CD4-positive, alpha-beta T cell (primary cell): ENCODE measurements at regions not wholly inside any gene's neighbourhood (a gene's known extent, or its start where the extent isn't known, plus 50 kb on each side); places are given as distances from the start of the nearest gene placed in this dataset.

Experiments
- ATAC-seq: fragments of 200-7000 bp; cut with Tn5 transposase; one replicate; pipeline ENCODE4 v1.10.0; 2022; ENCODE audit warnings: mild to moderate bottlenecking; ENCODE audit not compliant: poor library complexity
- CTCF ChIA-PET: fragments of 350-600 bp; sonication (Branson Sonifier 250); formaldehyde crosslinking; loops from one replicate; lab custom pipeline; 2021; ENCODE audit warnings: antibody characterized with exemption, inconsistent platforms; lab: Charles Lee
- POLR2A ChIA-PET: fragments of 350-600 bp; sonication (Branson Sonifier 250); formaldehyde crosslinking; loops from one replicate; lab custom pipeline; 2021; ENCODE audit warnings: antibody characterized with exemption, inconsistent platforms; lab: Charles Lee
- DNase-seq, 14 experiments: peaks; one replicate each; pipeline ENCODE4 v3.0.0-alpha.2; 2013 to 2020; ENCODE audit warnings: mixed read lengths in 2 of 14
- H3K27ac ChIP-seq, 2 donors: one replicate each; pipeline versions ENCODE4 v1.5.1 to v1.7.0; 2013; ENCODE audit warnings: low read length in 2 of 2, low read depth in 1 of 2, mild to moderate bottlenecking in 1 of 2
- H3K27me3 ChIP-seq, 2 experiments: 1 replicate in 1 of 2; 2 replicates in 1 of 2; pipeline versions ENCODE4 v1.6.1 to v1.7.0; 2013; ENCODE audit warnings: low read length in 2 of 2, control low read depth in 1 of 2, mild to moderate bottlenecking in 1 of 2, moderate library complexity in 1 of 2; ENCODE audit not compliant: insufficient read depth in 2 of 2, control insufficient read depth in 1 of 2
- H3K36me3 ChIP-seq: one replicate; pipeline ENCODE4 v1.6.1; 2013; ENCODE audit warnings: low read length, control low read depth; ENCODE audit not compliant: insufficient read depth
- H3K4me1 ChIP-seq: one replicate; pipeline ENCODE4 v1.6.1; 2013; ENCODE audit warnings: low read length, control low read depth; ENCODE audit not compliant: insufficient read depth
- H3K4me3 ChIP-seq: one replicate; pipeline ENCODE4 v1.5.1; 2013; ENCODE audit warnings: mild to moderate bottlenecking, low read length, moderate library complexity
- H3K9me3 ChIP-seq, 2 experiments: 1 replicate in 1 of 2; 2 replicates in 1 of 2; pipeline versions ENCODE4 v1.6.1 to v1.7.0; 2013; ENCODE audit warnings: low read length in 2 of 2, mild to moderate bottlenecking in 2 of 2, control low read depth in 1 of 2, moderate library complexity in 1 of 2; ENCODE audit not compliant: control insufficient read depth in 1 of 2, insufficient read depth in 1 of 2
- H3K27ac Mint-ChIP-seq: one replicate; pipeline ENCODE4 v1.8.0; 2020; ENCODE audit warnings: mixed read lengths
- H3K27me3 Mint-ChIP-seq: one replicate; pipeline ENCODE4 v1.8.0; 2021; ENCODE audit warnings: mixed read lengths
- H3K36me3 Mint-ChIP-seq: one replicate; pipeline ENCODE4 v1.8.0; 2021; ENCODE audit warnings: low read depth, mixed read lengths
- H3K4me1 Mint-ChIP-seq: one replicate; pipeline ENCODE4 v1.8.0; 2021; ENCODE audit warnings: low read depth, mixed read lengths
- H3K4me3 Mint-ChIP-seq: one replicate; pipeline ENCODE4 v1.8.0; 2020; ENCODE audit warnings: mild to moderate bottlenecking, mixed read lengths
- H3K9me3 Mint-ChIP-seq: one replicate; pipeline ENCODE4 v1.8.0; 2020; ENCODE audit warnings: mixed read lengths
- CTCF ChIP-seq: fragments of 200-600 bp; IDR thresholded peaks from one replicate; pipeline ENCODE4 v1.8.0; 2022; ENCODE audit warnings: antibody characterized with exemption, mild to moderate bottlenecking
- intact Hi-C, 2 experiments: fragments of 100-400 bp; cut with DNase I in 1 of 2; cut with micrococcal nuclease in 1 of 2; formaldehyde crosslinking; loops; one replicate each; pipeline versions ENCODE4 v1.15.1 to v1.9.0; 2023 to 2025; cut with DNase I, micrococcal nuclease

DNA sequence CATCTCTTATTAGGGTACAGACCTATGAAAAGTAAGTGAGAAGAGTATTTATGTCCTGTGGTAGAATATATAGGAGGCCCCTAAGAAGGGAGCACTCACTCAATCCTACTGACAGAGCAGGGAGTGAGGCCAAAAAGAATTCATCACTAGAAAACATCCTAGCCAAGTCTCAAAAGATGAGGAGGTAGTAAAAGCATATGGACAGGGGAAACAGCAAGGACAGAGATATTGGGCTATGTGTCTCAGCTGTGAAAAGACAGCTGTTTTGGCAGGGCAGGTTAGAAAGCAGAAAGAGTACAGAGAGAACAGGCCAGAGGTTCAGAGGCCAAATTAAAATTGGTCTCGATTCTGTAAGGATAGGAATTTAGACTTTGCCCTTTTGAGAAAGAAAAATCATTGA is 548.3 kb upstream of the ANKRD30A start:
- H3K36me3 Mint-ChIP-seq = no peaks in the 10 kb centered on the region
- H3K4me1 Mint-ChIP-seq = no peaks in the 10 kb centered on the region
- Histone ChIP-seq H3K4me3 (no peak overlapping the region), H3K4me1 (no peaks in the 10 kb centered on the region), H3K36me3 (no peaks in the 10 kb centered on the region), H3K9me3 (peaks cover 4 to 11% of the 10 kb centered on the region in 2 experiments), H3K27ac (no peak overlapping the region), H3K27me3 (no peaks in the 10 kb centered on the region)
- TF ChIP-seq CTCF = no peak
- no peak overlapping the region for H3K4me3 Mint-ChIP-seq
- H3K27ac Mint-ChIP-seq = no peak overlapping the region
- no peaks in the 10 kb centered on the region for H3K27me3 Mint-ChIP-seq
- ATAC-seq (no peak), DNase-seq (no peak)
- H3K9me3 Mint-ChIP-seq = peaks cover 27% of the 10 kb centered on the region
- intact Hi-C loops = no loop called here
- POLR2A ChIA-PET = no interaction called here
- CTCF ChIA-PET = no interaction called here

- H3K4me3 ChIP-seq = no peak overlapping the region
- H3K4me1 ChIP-seq = no peaks in the 10 kb centered on the region
- peaks cover 4 to 12% of the 10 kb centered on the region in 2 experiments for H3K9me3 ChIP-seq
- no peaks in the 10 kb centered on the region for H3K27me3 ChIP-seq
- Mint-ChIP-seq H3K9me3 (peaks cover 16% of the 10 kb centered on the region), H3K27me3 (no peaks in the 10 kb centered on the region), H3K36me3 (no peaks in the 10 kb centered on the region), H3K27ac (no peak overlapping the region), H3K4me1 (no peaks in the 10 kb centered on the region), H3K4me3 (no peak overlapping the region)
- intact Hi-C loops = loop anchor here in 1 of 2 experiments (5.0 kb wide), 1 partner anchor 48 kb away; no protein-coding TSS in a partner anchor
- no peak overlapping the region for H3K27ac ChIP-seq
- no peak for DNase-seq
- no peak for ATAC-seq
- ChIA-PET POLR2A (no interaction called here), CTCF (no interaction called here)
- no peaks in the 10 kb centered on the region for H3K36me3 ChIP-seq
- no peak for TF ChIP-seq CTCF
Measured at GRCh38 chr10:36574207-36574606, 551.2 kb upstream of the ANKRD30A start.

DNA sequence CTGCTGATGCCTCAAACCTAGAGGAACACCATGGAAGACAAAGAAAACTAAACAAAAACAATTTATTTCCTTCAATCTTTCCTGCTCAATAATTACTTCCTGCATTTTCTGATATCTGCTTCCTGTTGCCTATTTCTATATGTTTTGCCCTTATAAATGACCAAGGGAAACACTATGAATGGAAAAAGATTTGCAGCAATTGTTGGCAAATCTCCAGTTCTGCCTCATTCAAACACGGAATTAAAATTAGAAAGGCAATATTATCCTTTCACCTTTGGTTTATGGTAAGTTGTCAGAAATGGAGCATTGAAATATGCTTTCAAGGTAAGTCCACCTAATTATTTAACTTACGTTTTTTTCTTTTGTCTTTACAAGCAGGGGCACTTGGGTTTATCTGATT is 552.2 kb upstream of the ANKRD30A start:
- TF ChIP-seq CTCF = no peak
- intact Hi-C loops = loop anchor here in 1 of 2 experiments (5.0 kb wide), 1 partner anchor 49 kb away; no protein-coding TSS in a partner anchor
- no peaks in the 10 kb centered on the region for H3K27me3 ChIP-seq
- ChIA-PET CTCF (no interaction called here), POLR2A (no interaction called here)
- Mint-ChIP-seq H3K36me3 (no peaks in the 10 kb centered on the region), H3K27me3 (no peaks in the 10 kb centered on the region), H3K4me1 (no peaks in the 10 kb centered on the region), H3K9me3 (peaks cover 14% of the 10 kb centered on the region), H3K4me3 (no peak overlapping the region), H3K27ac (no peak overlapping the region)
- H3K9me3 ChIP-seq = peaks cover 4 to 14% of the 10 kb centered on the region in 2 experiments
- no peak overlapping the region for H3K27ac ChIP-seq
- no peak for DNase-seq
- H3K4me3 ChIP-seq = no peak overlapping the region
- H3K4me1 ChIP-seq = no peaks in the 10 kb centered on the region
- no peaks in the 10 kb centered on the region for H3K36me3 ChIP-seq
- ATAC-seq = no peak
